HCT116 (cell line): ENCODE measurements at regions not wholly inside any gene's neighbourhood (a gene's known extent, or its start where the extent isn't known, plus 50 kb on each side); places are given as distances from the start of the nearest gene placed in this dataset.

ENCODE experiments used
- ATAC-seq: fragments of 200-7000 bp; cut with Tn5 transposase; 2 replicates; pipeline ENCODE4 v1.9.1; 2020; ENCODE audit warnings: mild to moderate bottlenecking, moderate library complexity
- BruUV-seq: library from RNA; stranded (reverse); fragments of 400-500 nt; replicated peaks from 2 replicates; lab custom pipeline; 2021; lab: Mats Ljungman, UMichigan
- CTCF ChIA-PET: fragments of 300-600 bp; sonication (Branson Sonifier 250); formaldehyde crosslinking; loops from one replicate; lab custom pipeline; 2021; ENCODE audit warnings: antibody characterized with exemption; lab: Charles Lee
- POLR2A ChIA-PET: fragments of 300-600, 350-600 bp; sonication (Branson Sonifier 250); formaldehyde crosslinking; loops from one replicate; lab custom pipeline; 2021; ENCODE audit warnings: antibody characterized with exemption; lab: Charles Lee
- RAD21 ChIA-PET, 2 experiments: fragments of 300-600 bp; sonication (Branson Sonifier 250); formaldehyde crosslinking; loops; one replicate each; lab custom pipeline; 2023; ENCODE audit warnings: low total read pairs in 2 of 2; ENCODE audit not compliant: uncharacterized antibody in 2 of 2, unreplicated experiment in 2 of 2, low non-redundant PET in 1 of 2; lab: Charles Lee
- DNase-seq: peaks from one replicate; pipeline ENCODE4 v3.0.0-alpha.2; 2010; ENCODE audit warnings: low read depth, low spot score
- H2AFZ ChIP-seq: fragments of 200-600 bp; shearing (Covaris generic), sonication (generic); 2 replicates; pipeline ENCODE4 v1.6.1; 2017; ENCODE audit warnings: low read depth, mixed run types, mixed read lengths, antibody characterized with exemption, low read length; ENCODE audit not compliant: poor library complexity, severe bottlenecking
- H3K27ac ChIP-seq: 2 replicates; pipeline ENCODE4 v1.5.1; 2012; ENCODE audit warnings: low read depth, low read length
- H3K27me3 ChIP-seq: fragments of 200-600 bp; sonication (generic); 2 replicates; pipeline ENCODE4 v1.6.1; 2016; ENCODE audit warnings: mixed run types, low read length, mixed read lengths; ENCODE audit not compliant: insufficient read depth
- H3K36me3 ChIP-seq, 2 experiments: fragments of 200-500 bp in 1 of 2; fragments of 200-600 bp in 1 of 2; sonication (Bioruptor generic) in 1 of 2; sonication (generic) in 1 of 2; 2 replicates each; pipeline versions ENCODE4 v1.5.1 to v1.6.1; 2014 to 2016; ENCODE audit warnings: low read length in 2 of 2, inconsistent platforms in 1 of 2, mixed read lengths in 1 of 2, mixed run types in 1 of 2; ENCODE audit not compliant: insufficient read depth in 2 of 2, control insufficient read depth in 1 of 2
- H3K4me1 ChIP-seq, 2 experiments: fragments of 200-600 bp in 1 of 2; sonication (generic) in 1 of 2; 2 replicates each; pipeline versions ENCODE4 v1.5.1 to v1.6.1; 2012 to 2017; ENCODE audit warnings: low read length in 2 of 2, inconsistent platforms in 1 of 2, mild to moderate bottlenecking in 1 of 2, mixed read lengths in 1 of 2, mixed run types in 1 of 2, moderate library complexity in 1 of 2; ENCODE audit not compliant: insufficient read depth in 2 of 2, control insufficient read depth in 1 of 2
- H3K4me2 ChIP-seq: fragments of 200-600 bp; sonication (generic); 2 replicates; pipeline ENCODE4 v1.6.1; 2017; ENCODE audit warnings: mixed run types, low read length, mixed read lengths
- H3K4me3 ChIP-seq, 2 experiments: fragments of 200-600 bp in 1 of 2; sonication (generic) in 1 of 2; replicated peaks in 1 of 2; 2 replicates each; pipeline ENCODE4 v1.5.1; 2011 to 2016; ENCODE audit warnings: low read length in 2 of 2, control low read depth in 1 of 2, low read depth in 1 of 2, mild to moderate bottlenecking in 1 of 2, mixed read lengths in 1 of 2, mixed run types in 1 of 2
- H3K79me2 ChIP-seq: fragments of 200-600 bp; sonication (generic); 2 replicates; pipeline ENCODE4 v1.6.1; 2017; ENCODE audit warnings: mild to moderate bottlenecking, mixed run types, low read length, moderate library complexity, mixed read lengths; ENCODE audit not compliant: insufficient read depth
- H3K9ac ChIP-seq: fragments of 200-600 bp; sonication (generic); 2 replicates; pipeline ENCODE4 v1.6.1; 2016; ENCODE audit warnings: low read length, mixed read lengths
- H3K9me2 ChIP-seq: fragments of 200-600 bp; sonication (generic), shearing (Covaris generic); 2 replicates; pipeline ENCODE4 v1.6.1; 2017; ENCODE audit warnings: mixed run types, mild to moderate bottlenecking, moderate library complexity; ENCODE audit not compliant: insufficient read depth
- H3K9me3 ChIP-seq, 2 experiments: fragments of 200-500 bp in 1 of 2; fragments of 200-600 bp in 1 of 2; sonication (Bioruptor generic) in 1 of 2; sonication (generic) in 1 of 2; 2 replicates each; pipeline ENCODE4 v1.6.1; 2014 to 2017; ENCODE audit warnings: low read length in 2 of 2, mixed read lengths in 2 of 2, inconsistent platforms in 1 of 2, low read depth in 1 of 2, mild to moderate bottlenecking in 1 of 2, mixed run types in 1 of 2, moderate library complexity in 1 of 2; ENCODE audit not compliant: control insufficient read depth in 1 of 2, insufficient read depth in 1 of 2
- H4K20me1 ChIP-seq: fragments of 200-600 bp; sonication (generic), shearing (Covaris generic); 2 replicates; pipeline ENCODE4 v1.6.1; 2017; ENCODE audit warnings: mixed run types, mild to moderate bottlenecking, moderate library complexity; ENCODE audit not compliant: insufficient read depth
- CBX3 ChIP-seq: IDR thresholded peaks from 2 replicates; pipeline ENCODE4 v1.6.1; 2012; ENCODE audit warnings: low read depth
- EGR1 ChIP-seq: IDR thresholded peaks from 2 replicates; pipeline ENCODE4 v1.6.1; 2012; ENCODE audit warnings: low read depth
- FOSL1 ChIP-seq: IDR thresholded peaks from 2 replicates; pipeline ENCODE4 v1.6.1; 2012; ENCODE audit warnings: low read depth
- JUND ChIP-seq: IDR thresholded peaks from 2 replicates; pipeline ENCODE4 v1.6.1; 2012
- POLR2A ChIP-seq: IDR thresholded peaks from 2 replicates; pipeline ENCODE4 v1.7.0; 2011; ENCODE audit warnings: borderline replicate concordance; ENCODE audit not compliant: insufficient read depth, insufficient read length; ENCODE audit errors: extremely low read depth
- POLR2AphosphoS5 ChIP-seq: IDR thresholded peaks from 2 replicates; pipeline ENCODE4 v1.6.1; 2011; ENCODE audit warnings: mild to moderate bottlenecking, low read depth, low read length, moderate library complexity
- RAD21 ChIP-seq: IDR thresholded peaks from 2 replicates; pipeline ENCODE4 v1.6.1; 2012; ENCODE audit warnings: low read depth, mild to moderate bottlenecking
- SIN3A ChIP-seq: IDR thresholded peaks from 2 replicates; pipeline ENCODE4 v1.6.1; 2012; ENCODE audit warnings: low read depth
- SP1 ChIP-seq: IDR thresholded peaks from 2 replicates; pipeline ENCODE4 v1.6.1; 2012; ENCODE audit warnings: low read depth
- SRF ChIP-seq: IDR thresholded peaks from 2 replicates; pipeline ENCODE4 v1.6.1; 2012; ENCODE audit warnings: low read depth
- YY1 ChIP-seq: IDR thresholded peaks from 2 replicates; pipeline ENCODE4 v1.6.1; 2011; ENCODE audit warnings: low read length, low read depth, moderate library complexity, mild to moderate bottlenecking; ENCODE audit not compliant: insufficient replicate concordance; ENCODE audit errors: extremely low read depth
- ZNF274 ChIP-seq: fragments of 200-500 bp; sonication (Bioruptor generic); IDR thresholded peaks from 2 replicates; pipeline ENCODE4 v1.6.1; 2014; ENCODE audit warnings: mild to moderate bottlenecking, low read depth, low read length, inconsistent platforms
- intact Hi-C: fragments of 100-400 bp; cut with micrococcal nuclease; formaldehyde crosslinking; loops from 2 replicates; pipeline ENCODE4 v1.10.0; 2022
- TF ChIP-seq, protein P1 (sequence below): IDR thresholded peaks from 2 replicates; pipeline ENCODE4 v1.6.1; 2012; ENCODE audit warnings: low read depth
- TF ChIP-seq, protein P2 (sequence below): IDR thresholded peaks from 2 replicates; pipeline ENCODE4 v1.6.1; 2011; ENCODE audit warnings: mild to moderate bottlenecking, low read length, moderate library complexity; ENCODE audit not compliant: insufficient replicate concordance; ENCODE audit errors: extremely low read depth

DNA sequence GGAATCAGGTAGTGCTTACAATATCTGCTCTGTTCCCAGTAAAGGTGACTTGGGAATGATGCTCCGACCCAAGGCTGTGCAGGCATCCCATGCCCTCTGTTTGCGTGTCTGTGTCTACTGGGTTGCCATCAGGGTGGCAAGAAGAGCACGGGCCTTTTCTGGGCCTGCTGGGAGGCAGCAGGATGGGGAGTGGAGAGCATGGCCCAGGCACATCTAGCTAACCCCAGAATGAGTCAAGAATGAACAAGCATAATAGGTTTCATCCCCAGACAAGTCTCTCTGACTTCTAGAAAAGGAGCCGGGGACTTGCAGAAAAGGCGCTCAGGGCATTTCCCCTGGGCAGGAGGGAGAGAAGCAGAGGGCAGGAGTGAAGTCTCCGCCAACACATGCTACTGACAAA lies 260.4 kb downstream of the IRX1 start:
- H3K4me2 ChIP-seq = no peak overlapping the region
- peaks cover 0 to 31% of the 10 kb centered on the region in 2 experiments; a peak in 2 of 4 replicates for H3K9me3 ChIP-seq
- RAD21 ChIA-PET = no interaction called here
- no TSS peak for BruUV-seq
- no peaks in the 10 kb centered on the region for H3K79me2 ChIP-seq
- H3K4me1 ChIP-seq = no peaks in the 10 kb centered on the region
- POLR2A ChIA-PET = no interaction called here
- intact Hi-C loops = no loop called here
- ATAC-seq (no peak), DNase-seq (no peak)
- no peak overlapping the region for H2AFZ ChIP-seq
- H4K20me1 ChIP-seq = no peaks in the 10 kb centered on the region
- H3K27ac ChIP-seq = no peak overlapping the region
- CTCF ChIA-PET = no interaction called here
- H3K9ac ChIP-seq = no peak overlapping the region
- no peaks in the 10 kb centered on the region for H3K9me2 ChIP-seq
- H3K36me3 ChIP-seq = no peaks in the 10 kb centered on the region
- TF ChIP-seq, protein P1, sequence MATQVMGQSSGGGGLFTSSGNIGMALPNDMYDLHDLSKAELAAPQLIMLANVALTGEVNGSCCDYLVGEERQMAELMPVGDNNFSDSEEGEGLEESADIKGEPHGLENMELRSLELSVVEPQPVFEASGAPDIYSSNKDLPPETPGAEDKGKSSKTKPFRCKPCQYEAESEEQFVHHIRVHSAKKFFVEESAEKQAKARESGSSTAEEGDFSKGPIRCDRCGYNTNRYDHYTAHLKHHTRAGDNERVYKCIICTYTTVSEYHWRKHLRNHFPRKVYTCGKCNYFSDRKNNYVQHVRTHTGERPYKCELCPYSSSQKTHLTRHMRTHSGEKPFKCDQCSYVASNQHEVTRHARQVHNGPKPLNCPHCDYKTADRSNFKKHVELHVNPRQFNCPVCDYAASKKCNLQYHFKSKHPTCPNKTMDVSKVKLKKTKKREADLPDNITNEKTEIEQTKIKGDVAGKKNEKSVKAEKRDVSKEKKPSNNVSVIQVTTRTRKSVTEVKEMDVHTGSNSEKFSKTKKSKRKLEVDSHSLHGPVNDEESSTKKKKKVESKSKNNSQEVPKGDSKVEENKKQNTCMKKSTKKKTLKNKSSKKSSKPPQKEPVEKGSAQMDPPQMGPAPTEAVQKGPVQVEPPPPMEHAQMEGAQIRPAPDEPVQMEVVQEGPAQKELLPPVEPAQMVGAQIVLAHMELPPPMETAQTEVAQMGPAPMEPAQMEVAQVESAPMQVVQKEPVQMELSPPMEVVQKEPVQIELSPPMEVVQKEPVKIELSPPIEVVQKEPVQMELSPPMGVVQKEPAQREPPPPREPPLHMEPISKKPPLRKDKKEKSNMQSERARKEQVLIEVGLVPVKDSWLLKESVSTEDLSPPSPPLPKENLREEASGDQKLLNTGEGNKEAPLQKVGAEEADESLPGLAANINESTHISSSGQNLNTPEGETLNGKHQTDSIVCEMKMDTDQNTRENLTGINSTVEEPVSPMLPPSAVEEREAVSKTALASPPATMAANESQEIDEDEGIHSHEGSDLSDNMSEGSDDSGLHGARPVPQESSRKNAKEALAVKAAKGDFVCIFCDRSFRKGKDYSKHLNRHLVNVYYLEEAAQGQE = no peak
- TF ChIP-seq POLR2AphosphoS5 (no peak), EGR1 (no peak), JUND (no peak), CBX3 (no peak), SP1 (no peak), ZNF274 (no peak), SRF (no peak), YY1 (no peak), POLR2A (no peak), FOSL1 (no peak), SIN3A (no peak), RAD21 (no peak)
- TF ChIP-seq, protein P2, sequence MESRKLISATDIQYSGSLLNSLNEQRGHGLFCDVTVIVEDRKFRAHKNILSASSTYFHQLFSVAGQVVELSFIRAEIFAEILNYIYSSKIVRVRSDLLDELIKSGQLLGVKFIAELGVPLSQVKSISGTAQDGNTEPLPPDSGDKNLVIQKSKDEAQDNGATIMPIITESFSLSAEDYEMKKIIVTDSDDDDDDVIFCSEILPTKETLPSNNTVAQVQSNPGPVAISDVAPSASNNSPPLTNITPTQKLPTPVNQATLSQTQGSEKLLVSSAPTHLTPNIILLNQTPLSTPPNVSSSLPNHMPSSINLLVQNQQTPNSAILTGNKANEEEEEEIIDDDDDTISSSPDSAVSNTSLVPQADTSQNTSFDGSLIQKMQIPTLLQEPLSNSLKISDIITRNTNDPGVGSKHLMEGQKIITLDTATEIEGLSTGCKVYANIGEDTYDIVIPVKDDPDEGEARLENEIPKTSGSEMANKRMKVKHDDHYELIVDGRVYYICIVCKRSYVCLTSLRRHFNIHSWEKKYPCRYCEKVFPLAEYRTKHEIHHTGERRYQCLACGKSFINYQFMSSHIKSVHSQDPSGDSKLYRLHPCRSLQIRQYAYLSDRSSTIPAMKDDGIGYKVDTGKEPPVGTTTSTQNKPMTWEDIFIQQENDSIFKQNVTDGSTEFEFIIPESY = no peak
- H3K4me3 ChIP-seq = no peak overlapping the region
- H3K27me3 ChIP-seq = no peaks in the 10 kb centered on the region
